ENCODE measurements at regions not wholly inside any gene's neighbourhood (a gene's known extent, or its start where the extent isn't known, plus 50 kb on each side); places are given as distances from the start of the nearest gene placed in this dataset.
A peak's percentile ranks its signal among the peaks of the same experiment; 100 is the strongest.
"Not testable (repeated sequence)": the region's sequence is repeated elsewhere in the genome, so short reads cannot be mapped to it uniquely, and the experiment has no call there.

GRCh38 chr1:61556631-61557030 lies 168.3 kb downstream of the TM2D1 start:
- H3K4me3 ChIP-seq (ENCODE audit: control insufficient read depth, low read depth, low read length), result no peak overlapping the region
- no peak for TF ChIP-seq CTCF (IDR thresholded peaks at IDR 0.05; ENCODE audit: control insufficient read depth, insufficient read depth, low read depth, low read length, missing control alignments)
- DNase-seq (ENCODE audit: low read depth), result no peak

GRCh38 chr1:61552630-61553305 lies 172.2 kb downstream of the TM2D1 start:
- H3K4me3 ChIP-seq (ENCODE audit: control insufficient read depth, low read depth, low read length), result no peak overlapping the region
- no peak for DNase-seq (ENCODE audit: low read depth)
- TF ChIP-seq CTCF (IDR thresholded peaks at IDR 0.05; ENCODE audit: control insufficient read depth, insufficient read depth, low read depth, low read length, missing control alignments), result no peak

- DNase-seq (ENCODE audit: low read depth); H3K4me3 ChIP-seq (ENCODE audit: control insufficient read depth, low read depth, low read length): not testable (repeated sequence)
Observed at GRCh38 chr1:61547302-61547701, 177.6 kb downstream of the TM2D1 start.

GRCh38 chr1:61544870-61545269 lies 180.1 kb downstream of the TM2D1 start:
- not testable (repeated sequence) for DNase-seq (ENCODE audit: low read depth); H3K4me3 ChIP-seq (ENCODE audit: control insufficient read depth, low read depth, low read length)

GRCh38 chr1:61543498-61543897 lies 181.4 kb downstream of the TM2D1 start:
- not testable (repeated sequence) for DNase-seq (ENCODE audit: low read depth); H3K4me3 ChIP-seq (ENCODE audit: control insufficient read depth, low read depth, low read length)

GRCh38 chr1:61539720-61540462 lies 185.1 kb downstream of the TM2D1 start:
- H3K4me3 ChIP-seq (ENCODE audit: control insufficient read depth, low read depth, low read length), result no peak overlapping the region
- TF ChIP-seq CTCF (IDR thresholded peaks at IDR 0.05; ENCODE audit: control insufficient read depth, insufficient read depth, low read depth, low read length, missing control alignments), result no peak
- peak; percentile 86 for DNase-seq (ENCODE audit: low read depth)

- H3K4me3 ChIP-seq (ENCODE audit: control insufficient read depth, low read depth, low read length), result no peak overlapping the region
- no peak for DNase-seq (ENCODE audit: low read depth)
- no peak for TF ChIP-seq CTCF (IDR thresholded peaks at IDR 0.05; ENCODE audit: control insufficient read depth, insufficient read depth, low read depth, low read length, missing control alignments)
Observed at GRCh38 chr1:61538228-61538627, 186.7 kb downstream of the TM2D1 start.

GRCh38 chr1:61536174-61537108 lies 188.5 kb downstream of the TM2D1 start:
- TF ChIP-seq CTCF (IDR thresholded peaks at IDR 0.05; ENCODE audit: control insufficient read depth, insufficient read depth, low read depth, low read length, missing control alignments), result no peak
- no peak for DNase-seq (ENCODE audit: low read depth)

More at GRCh38 chr1:61536174-61537108, 188.5 kb downstream of the TM2D1 start:
- no peak overlapping the region for H3K4me3 ChIP-seq (ENCODE audit: control insufficient read depth, low read depth, low read length)

Measured in AG09309 (cell line).